HPDE6-E6E7 (cell line): ENCODE measurements at regions not wholly inside any gene's neighbourhood (a gene's known extent, or its start where the extent isn't known, plus 50 kb on each side); places are given as distances from the start of the nearest gene placed in this dataset.
"Not testable (repeated sequence)": the region's sequence is repeated elsewhere in the genome, so short reads cannot be mapped to it uniquely, and the experiment has no call there.

Source experiments
- DNase-seq: peaks from one replicate; pipeline ENCODE4 v3.0.0; 2011; ENCODE audit warnings: missing footprints; ENCODE audit errors: extremely low spot score

DNA sequence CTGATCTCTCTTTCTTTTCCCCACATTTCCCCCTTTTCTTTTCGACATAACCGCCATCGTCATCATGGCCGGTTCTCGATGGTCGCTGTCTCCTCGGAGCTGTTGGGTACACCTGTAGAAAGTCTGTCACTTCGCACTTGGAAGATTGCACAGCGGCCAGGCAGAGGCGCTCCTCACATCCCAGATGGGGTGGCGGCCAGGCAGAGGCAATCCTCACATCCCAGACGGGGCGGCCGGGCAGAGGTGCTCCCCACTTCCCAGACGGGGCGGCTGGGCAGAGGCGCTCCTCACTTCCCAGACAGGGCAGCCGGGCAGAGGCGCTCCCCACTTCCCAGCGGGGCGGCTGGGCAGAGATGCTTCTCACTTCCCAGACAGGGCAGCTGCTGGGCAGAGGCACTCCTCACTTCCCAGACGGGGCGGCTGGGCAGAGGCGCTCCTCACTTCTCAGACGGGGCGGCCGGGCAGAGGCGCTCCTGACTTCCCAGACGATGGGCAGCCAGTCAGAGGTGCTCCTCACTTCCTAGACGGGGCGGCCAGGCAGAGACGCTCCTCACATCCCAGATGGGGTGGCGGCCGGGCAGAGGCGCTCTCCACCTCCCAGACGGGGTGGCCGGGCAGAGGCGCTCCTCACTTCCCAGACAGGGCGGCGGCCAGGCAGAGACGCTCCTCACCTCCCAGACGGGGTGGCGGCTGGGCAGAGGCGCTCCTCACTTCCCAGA, 110.7 kb downstream of the C5orf15 start:
- DNase-seq, result not testable (repeated sequence)

DNA sequence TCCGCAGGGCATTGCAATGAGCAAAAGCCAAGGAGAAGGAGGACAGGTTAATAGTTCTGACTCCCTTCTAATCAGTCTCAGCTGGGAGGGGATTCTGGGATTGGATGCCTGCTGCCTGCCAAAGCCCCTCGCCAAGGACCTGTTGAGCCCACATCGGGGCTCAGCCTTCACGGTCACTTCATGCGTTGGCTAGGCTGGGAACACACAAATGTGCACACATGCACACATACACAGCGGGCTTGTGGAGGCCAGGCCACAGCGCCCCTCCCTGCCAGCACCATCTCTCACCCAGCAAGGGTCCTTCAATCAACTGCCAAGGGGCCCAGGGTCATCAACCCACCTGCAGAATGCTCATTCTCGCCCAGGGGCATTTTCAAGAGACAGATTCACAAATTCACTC, 113.9 kb downstream of the C5orf15 start:
- no peak for DNase-seq

DNA sequence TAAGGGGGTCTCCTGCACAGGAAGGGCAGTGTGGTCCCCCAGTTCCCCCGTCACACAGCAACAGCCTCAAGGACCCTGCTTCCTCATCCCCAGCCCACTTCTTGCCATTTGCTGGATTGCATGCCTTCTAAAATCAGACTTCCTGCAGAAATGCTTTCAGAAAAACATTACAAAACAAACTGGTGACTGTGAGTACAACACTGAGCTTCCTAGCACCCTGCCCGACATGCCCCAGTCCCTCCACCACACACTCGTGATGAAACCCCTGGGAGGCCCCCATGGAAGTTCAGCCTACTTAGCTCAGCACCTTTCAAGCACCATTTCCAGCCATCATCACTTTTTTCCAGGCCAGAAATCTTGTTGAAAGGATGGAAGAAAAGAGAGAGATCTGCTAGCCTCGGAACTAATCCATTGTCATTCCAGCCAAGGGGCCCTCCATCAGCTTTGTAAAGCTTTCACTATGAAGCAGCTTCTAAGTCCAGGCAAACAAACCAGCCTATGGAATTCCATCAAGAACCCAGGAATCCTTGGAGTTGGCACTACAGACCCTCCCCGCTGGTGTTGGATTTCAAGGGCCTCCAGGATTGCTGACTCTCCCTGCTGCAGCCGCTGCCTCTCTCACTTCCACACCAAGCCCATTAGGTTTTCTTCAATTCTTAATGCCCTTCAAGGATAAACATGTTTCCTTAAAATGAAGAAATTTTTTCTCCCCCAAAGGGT, 114.6 kb downstream of the C5orf15 start:
- DNase-seq, result no peak

DNA sequence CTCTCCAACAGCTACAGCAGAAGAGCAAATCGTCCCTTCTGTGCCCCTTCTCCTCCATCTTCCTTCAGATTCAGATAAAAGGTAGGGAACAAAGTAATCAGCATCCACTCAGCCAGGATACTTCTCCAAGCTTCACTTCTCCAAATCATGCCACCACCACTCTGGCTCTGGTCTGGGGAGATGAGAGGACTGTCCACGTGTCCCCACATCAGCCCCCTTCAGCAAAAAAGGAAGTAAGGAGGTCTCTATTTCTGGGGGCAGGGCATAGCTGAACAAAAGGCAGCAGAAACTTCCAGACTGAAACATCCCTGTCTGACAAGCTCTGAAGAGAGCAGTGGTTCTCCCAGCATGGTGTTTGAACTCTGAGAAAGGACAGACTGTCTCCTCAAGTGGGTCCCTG, 116.9 kb downstream of the C5orf15 start:
- no peak for DNase-seq

DNA sequence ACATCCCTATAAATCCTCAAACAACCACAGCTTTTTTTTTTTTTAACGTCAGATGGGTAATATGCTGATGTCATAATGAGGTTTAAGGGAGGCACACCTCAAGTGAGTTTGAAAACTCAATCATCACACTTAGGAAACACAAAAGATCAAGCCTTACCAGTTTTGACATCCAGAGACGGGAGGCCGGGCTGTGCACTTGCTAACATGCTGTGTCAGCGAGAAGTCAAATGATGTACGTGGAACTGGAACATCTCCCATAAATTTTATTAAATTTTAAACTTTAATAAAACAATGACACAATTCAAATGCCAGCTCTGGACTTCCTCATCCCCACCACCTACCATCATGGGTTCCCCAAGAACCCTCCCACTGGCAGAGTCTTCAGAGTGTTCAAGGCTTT, 117.6 kb downstream of the C5orf15 start:
- DNase-seq, result no peak

DNA sequence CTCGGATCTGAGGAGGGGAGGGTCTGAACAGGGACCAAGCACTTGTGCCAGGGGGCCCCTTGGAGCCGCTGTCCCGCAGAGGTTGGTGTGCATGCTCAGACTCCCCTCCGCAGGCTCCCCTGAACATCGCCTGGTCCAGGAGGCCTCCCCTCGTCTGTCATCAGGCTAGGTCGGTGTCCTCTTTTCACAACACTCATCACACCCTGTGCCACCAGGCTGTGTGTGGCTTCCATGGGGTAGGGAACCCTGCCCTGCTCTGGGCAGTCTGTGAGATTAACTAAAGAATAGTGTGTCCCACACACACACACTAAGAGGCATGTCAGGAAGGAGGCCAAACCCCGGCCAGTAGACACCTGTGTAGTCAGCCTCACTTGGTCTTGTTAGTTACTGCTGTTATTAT, 119.3 kb downstream of the C5orf15 start:
- DNase-seq, result no peak

DNA sequence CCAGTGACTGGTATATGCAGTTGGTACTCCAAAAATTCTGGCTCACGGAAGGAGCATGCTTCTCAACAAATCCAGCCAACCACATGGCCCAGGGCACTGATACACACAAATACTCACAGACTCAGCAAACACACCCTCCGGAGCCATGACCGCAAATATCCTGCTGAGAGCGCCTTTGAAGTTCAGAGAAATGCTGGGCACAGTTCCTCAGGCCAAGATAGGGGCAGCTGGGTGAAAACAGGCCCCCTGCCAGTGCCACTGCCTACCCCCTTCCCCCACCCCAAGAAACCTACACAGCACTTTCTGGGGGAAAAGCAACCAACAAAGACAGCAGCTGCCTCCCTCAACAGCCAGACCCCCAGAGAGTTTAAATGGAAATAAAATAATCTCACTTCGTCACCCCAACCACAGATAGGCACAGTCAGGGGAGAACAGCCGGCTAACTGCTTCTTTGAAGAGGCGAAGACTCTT, 120.0 kb downstream of the C5orf15 start:
- DNase-seq, result peak; percentile 15

DNA sequence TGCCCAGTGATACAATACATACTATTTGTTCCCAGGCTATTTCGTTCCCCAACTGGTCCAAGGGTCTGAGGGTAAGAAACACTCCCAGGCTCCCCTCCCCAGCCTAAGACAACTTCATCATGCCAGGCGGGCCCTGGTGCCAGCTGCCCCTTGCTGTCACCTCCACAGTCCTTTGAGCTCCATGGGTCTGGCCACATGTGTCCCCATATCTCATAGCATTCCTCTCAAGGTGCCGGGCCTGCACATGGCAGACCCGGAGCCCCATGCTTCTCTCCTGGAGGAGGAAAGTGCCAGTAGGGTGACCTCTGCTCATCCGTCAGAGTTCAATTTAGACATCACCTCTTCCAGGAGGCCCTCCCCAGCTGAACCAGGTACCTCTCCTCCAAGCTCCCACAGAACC, 120.5 kb downstream of the C5orf15 start:
- no peak for DNase-seq

DNA sequence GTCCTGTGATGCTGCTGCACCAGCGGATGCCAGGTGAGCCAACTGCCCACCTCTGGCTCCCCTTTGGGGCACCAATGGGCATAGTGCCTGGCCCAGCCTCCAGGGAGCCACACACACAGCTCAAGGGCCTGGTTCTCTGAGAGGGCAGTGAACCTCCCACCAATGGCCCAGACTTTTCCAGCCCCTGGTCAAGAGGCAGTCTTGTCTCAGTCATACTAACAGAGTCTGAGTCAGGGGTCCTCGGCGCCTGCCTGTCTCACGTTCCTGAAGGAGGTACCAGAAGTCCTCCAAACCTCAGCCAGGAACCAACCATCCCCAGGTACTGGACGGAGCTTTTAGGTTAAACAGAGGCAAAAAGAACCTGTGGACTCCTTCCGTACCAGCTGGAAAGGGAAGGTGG, 121.1 kb downstream of the C5orf15 start:
- no peak for DNase-seq

DNA sequence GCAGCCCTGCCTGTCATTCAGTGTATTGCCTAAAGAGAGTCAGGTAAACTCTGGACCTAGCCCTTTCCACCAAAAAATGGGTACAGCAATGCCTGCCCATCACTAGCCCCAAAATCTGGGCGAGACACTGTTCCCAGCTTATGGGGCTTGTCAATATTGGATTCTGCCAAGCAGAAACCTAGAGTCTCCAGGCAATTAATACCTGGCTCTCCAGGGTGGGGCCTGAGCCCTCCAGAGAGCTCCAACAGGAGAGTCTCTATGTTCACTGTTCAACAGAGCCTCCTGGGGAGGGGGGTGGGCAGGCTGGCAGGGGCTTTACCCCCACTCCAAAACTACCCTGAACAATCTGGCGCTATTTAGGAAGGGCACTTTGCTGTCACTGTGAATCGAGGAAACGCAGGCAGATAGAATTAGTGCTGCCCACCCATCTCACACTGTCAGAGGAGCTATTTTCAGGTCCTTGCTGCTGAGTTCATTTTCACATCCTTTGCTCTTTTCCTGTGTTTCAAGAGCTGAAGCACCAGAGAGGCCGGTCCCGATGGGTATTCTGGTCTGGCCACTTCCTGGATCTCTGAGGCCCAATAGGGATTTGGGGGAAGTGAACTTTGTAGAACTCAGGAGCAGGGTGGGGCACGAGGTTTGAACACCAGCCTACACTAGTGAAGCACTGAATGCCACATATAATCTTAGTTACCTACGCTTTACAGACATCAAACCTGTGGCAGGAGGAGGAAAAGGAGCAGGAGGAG, 121.8 kb downstream of the C5orf15 start:
- no peak for DNase-seq

DNA sequence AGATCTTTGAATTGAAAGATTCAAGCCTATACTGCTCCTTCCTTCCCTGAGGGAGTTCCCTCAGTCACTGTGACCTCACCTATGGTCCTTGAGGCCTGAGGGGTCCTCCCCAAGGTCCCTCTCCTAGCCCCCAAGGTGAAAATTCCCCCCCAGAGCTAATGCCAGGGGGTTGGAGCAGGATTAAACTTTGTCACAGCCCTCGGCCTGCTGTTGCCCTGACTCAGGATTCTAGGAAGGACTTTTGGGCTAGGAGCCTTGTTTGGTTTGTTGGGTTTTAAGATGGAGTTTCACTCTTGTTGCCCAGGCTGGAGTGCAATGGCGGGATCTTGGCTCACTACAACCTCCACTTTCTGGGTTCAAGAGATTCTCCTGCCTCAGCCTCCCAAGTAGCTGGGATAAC, 123.2 kb downstream of the C5orf15 start:
- DNase-seq, result no peak

DNA sequence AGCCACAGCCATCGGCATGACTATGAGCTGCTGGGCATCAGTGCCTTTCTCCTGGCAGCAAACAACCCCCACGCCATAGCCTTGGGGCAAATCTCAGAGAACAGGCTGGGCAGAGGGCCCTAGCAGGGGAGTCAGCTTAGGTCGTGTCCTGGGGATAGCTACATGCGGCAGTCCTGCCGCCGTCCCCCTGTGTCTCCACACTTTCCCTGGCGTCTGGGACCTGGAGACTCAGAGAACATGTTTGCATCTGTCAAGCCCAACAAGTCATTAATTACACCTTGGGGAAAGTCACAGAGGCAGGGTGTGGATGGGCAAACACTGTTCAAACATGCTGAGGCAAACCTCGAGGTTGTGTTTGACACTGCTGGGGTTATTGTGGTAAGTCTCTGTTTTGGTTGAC, 123.6 kb downstream of the C5orf15 start:
- DNase-seq, result peak; percentile 33

DNA sequence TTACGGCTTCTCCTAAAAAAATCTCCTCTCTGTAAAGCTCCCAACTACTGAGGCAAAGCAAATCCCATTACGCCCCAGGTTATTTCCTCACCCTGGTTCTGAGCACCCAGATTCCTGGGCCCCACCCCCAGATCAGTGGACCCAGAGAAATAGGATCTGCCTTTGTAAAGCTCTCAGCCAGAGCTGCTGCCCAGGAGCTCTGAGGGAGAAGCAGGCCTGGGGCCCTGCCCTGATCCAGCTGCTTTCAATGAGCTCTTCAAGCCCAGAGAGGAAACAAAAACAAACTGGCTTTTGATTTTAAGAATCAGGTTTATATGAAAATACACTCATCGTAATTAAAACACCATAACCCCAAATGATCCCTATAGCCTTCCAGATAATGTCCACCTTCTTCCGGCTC, 124.5 kb downstream of the C5orf15 start:
- DNase-seq, result no peak

DNA sequence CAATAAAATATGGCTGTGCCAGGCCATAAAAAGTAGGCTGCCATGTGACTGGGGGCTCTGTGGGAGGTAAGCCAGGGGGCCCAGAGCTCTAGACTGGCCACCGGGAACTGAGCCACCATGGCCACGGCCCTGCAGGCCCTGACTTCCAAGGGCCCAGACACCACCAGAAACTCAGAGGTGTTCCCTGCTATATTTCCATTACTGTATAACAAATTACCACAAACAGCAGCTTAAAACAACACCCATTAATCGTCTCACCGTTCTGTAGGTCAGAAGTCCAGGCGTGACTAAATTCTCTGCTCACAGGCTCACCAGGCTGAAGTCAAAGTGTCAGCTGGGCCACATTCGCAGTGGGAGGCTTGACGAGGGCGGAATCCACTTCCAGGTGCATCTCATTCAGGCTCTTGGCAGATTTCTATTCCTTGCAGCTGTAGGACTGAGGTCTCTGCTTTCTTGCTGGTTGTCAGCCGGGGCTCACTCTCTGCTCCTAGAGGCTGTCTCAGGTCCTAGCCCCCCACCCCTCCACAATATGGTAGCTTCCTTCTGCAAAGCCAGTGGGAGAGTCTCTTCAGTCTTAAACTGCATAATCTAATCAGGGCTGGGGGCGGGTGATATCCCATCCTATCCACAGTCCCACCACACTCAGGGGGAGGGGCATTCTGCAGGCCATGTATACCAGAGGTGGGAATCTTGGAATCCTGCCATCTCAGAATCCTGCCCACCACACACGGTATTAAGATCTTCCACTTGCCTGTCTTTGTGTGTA, 125.4 kb downstream of the C5orf15 start:
- no peak for DNase-seq

DNA sequence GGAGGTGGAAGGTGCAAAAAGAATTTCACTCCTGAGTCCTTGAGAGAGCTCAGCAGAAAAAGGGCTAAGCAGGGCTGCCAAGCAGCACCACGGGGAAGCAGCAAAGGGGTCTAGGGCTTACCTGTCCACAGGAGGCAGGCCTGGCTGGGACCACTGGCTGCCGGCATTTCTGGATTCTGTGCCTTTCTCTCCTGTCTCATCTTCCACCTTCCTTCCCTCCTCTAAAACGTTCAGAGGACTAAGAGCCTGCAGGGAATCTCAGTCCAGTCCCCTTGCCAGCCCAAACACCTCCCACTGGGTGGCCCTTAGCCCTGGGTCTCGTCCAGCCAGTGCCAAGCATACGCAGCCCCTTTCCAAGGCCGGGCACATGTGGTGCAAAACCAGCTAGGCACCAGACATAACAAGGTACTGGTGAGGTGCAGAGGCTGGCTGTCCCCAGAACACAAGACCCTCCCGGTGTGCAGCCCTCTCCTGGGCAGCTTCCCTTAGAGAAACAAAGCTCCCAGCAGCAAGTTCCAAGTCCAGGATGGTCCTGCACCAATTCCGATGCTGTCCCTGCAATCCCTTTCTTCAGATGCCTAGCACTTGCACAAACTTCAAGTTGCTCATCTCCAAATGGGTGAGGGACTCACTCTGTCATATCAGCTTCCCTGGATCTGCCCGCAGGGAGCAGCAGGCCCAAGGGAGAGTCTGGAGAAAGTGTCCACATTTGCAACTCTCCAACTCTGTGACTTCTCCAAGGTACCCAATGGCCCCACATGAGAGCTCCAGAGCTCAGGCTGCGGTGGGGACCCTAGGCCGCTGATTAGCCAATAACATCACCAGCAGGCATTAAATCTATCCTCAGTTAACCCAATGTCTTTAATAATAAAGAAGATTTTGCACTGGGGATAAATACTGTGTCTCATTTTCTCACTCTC, 126.3 kb downstream of the C5orf15 start:
- no peak for DNase-seq

DNA sequence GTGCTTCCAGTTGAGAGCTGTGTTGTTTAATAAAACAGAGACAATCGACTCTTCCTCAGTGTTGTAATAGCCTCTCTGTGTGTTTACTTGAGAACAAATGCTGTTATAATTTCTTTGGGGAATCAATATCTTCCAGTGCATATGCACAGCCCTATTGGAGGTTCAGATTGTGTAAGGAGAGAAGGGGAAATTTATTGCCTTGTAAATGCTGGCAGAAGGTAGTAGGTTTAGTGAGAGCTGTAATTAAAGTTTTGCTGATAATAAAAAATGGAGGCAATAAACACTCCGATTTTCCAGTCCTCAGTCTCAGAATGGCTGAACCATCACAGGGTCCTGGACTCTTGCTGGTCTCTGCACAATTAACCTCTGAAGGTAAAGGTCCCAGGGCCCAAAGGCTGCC, 128.3 kb downstream of the C5orf15 start:
- DNase-seq, result no peak

DNA sequence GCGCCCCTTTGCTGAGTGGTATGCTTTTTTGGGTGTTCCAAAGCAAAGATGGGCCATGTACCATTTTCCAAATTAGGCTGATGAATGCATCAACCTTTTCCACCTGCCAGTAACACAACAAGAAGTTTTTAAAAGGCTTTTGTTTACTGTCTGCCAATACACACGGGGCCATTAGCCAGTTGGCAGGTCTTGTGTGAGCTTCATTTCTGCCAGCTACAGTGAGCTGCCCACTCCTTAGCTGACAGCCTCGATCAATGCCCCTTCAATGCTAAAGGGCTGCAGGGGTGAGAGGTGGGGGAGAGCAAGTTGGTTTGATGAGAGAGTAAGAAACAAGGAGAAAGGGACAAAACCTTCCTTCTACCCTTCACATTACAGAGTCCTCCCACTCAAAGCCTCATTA, 128.7 kb downstream of the C5orf15 start:
- DNase-seq, result no peak

DNA sequence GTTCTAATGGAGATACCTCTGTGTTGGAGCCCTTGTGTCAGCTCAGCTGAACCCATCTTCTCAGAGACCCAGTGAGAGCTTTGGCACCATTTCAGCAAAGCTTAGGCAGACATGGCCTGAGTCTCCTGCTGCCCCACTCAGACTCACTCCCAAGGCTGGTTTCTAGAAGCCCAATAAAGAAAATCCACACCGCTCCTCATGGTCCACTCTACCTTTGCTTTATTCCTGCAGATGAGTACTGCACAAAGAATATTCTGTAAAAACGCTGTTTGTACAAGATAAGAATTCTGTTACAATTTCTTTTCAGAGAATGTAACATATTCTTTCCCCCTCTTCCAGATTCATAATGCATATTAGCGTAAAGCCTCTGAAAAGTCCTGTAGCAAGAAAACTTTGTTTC, 129.3 kb downstream of the C5orf15 start:
- no peak for DNase-seq

DNA sequence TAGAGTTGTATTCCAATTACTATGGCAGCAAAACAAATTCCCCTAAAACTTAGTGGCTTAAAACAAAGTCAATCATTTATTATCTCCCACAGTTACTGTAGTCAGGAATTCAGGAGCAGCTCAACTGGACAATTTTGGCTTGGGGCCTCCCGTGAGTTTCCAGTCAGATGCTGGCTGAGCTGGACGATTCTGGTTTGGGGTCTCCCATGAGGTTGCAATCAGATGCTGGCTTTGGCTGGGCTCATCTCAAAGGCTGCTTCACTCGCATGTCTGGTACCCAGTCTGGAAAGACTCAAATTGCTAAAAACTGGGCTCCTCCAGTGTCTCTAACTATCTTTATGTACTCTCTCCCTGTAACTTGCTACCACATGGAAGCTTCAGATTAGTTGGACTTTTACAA, 130.1 kb downstream of the C5orf15 start:
- DNase-seq, result no peak

DNA sequence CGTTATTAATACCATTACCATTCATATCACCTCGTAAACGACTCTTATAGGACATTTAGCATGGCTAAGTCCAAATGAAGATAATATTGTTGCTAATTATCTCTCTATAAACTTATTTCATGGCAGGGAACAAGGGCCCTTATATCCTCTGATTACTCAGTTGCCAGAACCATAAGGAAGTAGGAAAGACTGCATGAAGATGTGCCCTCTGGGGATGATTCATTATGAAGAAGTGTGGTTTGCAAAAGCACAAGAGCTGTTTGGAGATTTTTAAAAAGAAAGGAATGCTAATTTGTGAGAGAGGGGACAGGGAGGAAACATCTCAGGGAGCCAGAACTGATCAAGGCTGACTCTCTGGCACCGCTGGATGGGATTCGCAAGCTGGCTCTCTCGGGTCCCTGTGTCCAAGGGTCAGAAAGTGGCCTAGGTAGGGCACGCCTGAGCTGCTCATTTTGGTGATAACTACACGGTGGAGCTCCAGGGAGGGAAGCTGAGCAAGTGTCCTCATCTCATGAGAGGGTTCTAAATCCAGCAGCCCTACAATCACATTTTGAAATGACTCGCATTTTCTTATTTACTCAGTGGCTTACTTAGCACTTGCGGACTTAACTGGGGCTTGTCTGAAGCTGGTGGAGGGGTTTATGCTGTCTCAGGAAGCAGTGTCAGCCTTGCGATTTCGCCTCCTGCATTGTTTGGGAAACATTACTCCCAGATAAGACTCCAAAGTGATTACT, 136.8 kb downstream of the C5orf15 start:
- DNase-seq, result peak; percentile 63
